CD14-positive monocyte (primary cell): ENCODE measurements at regions not wholly inside any gene's neighbourhood (a gene's known extent, or its start where the extent isn't known, plus 50 kb on each side); places are given as distances from the start of the nearest gene placed in this dataset.

Source experiments
- DNase-seq, 3 donors: peaks; one replicate each; pipeline ENCODE4 v3.0.0-alpha.2; 2011 to 2022
- H2AFZ ChIP-seq: 2 replicates; pipeline ENCODE4 v1.6.0; 2012; ENCODE audit warnings: mild to moderate bottlenecking, low read depth, low read length, inconsistent platforms; ENCODE audit not compliant: insufficient read depth, poor library complexity, severe bottlenecking
- H3K27ac ChIP-seq, 2 donors: 1 replicate in 1 of 2; 2 replicates in 1 of 2; pipeline ENCODE4 v1.5.1; 2012 to 2013; ENCODE audit warnings: low read length in 2 of 2, control low read depth in 1 of 2, inconsistent platforms in 1 of 2, low read depth in 1 of 2, mild to moderate bottlenecking in 1 of 2
- H3K27me3 ChIP-seq, 2 donors: one replicate each; pipeline versions ENCODE4 v1.6.0 to v1.6.1; 2011 to 2013; ENCODE audit warnings: low read length in 2 of 2; ENCODE audit not compliant: control insufficient read depth in 2 of 2, insufficient read depth in 2 of 2
- H3K36me3 ChIP-seq, 2 donors: replicated peaks in 1 of 2; 1 replicate in 1 of 2; 2 replicates in 1 of 2; pipeline versions ENCODE4 v1.5.1 to v1.6.1; 2012 to 2013; ENCODE audit warnings: low read length in 2 of 2, control low read depth in 1 of 2, inconsistent platforms in 1 of 2, mild to moderate bottlenecking in 1 of 2; ENCODE audit not compliant: insufficient read depth in 2 of 2, control insufficient read depth in 1 of 2
- H3K4me1 ChIP-seq, 2 donors: 1 replicate in 1 of 2; 2 replicates in 1 of 2; pipeline versions ENCODE4 v1.5.1 to v1.6.1; 2012 to 2013; ENCODE audit warnings: low read length in 2 of 2, control low read depth in 1 of 2, inconsistent platforms in 1 of 2, mild to moderate bottlenecking in 1 of 2, moderate library complexity in 1 of 2; ENCODE audit not compliant: insufficient read depth in 2 of 2, control insufficient read depth in 1 of 2
- H3K4me2 ChIP-seq: replicated peaks from 2 replicates; pipeline ENCODE3; 2012; ENCODE audit warnings: low read length, moderate library complexity, mild to moderate bottlenecking; ENCODE audit not compliant: poor library complexity, severe bottlenecking; ENCODE audit errors: extremely low read depth
- H3K4me3 ChIP-seq, 3 experiments: fragments of 200-600 bp in 1 of 3; sonication (generic) in 1 of 3; replicated peaks in 1 of 3; 1 replicate in 2 of 3; 2 replicates in 1 of 3; pipeline ENCODE4 v1.5.1; 2011 to 2013; ENCODE audit warnings: low read length in 3 of 3, mild to moderate bottlenecking in 3 of 3, control low read depth in 2 of 3, low read depth in 2 of 3, inconsistent platforms in 1 of 3, moderate library complexity in 1 of 3
- H3K79me2 ChIP-seq: 2 replicates; pipeline ENCODE4 v1.6.0; 2012; ENCODE audit warnings: mild to moderate bottlenecking, control low read depth, inconsistent platforms, low read length, moderate library complexity; ENCODE audit not compliant: insufficient read depth
- H3K9ac ChIP-seq: 2 replicates; pipeline ENCODE4 v1.6.0; 2017; ENCODE audit warnings: low read length, mild to moderate bottlenecking; ENCODE audit not compliant: insufficient read depth, poor library complexity, severe bottlenecking
- H3K9me3 ChIP-seq, 2 donors: replicated peaks in 1 of 2; 1 replicate in 1 of 2; 2 replicates in 1 of 2; pipeline versions ENCODE4 v1.5.1 to v1.6.1; 2012 to 2013; ENCODE audit warnings: low read length in 2 of 2, control low read depth in 1 of 2; ENCODE audit not compliant: control insufficient read depth in 1 of 2, insufficient read depth in 1 of 2
- H4K20me1 ChIP-seq: 2 replicates; pipeline ENCODE4 v1.6.0; 2012; ENCODE audit warnings: mild to moderate bottlenecking, low read length, control low read depth, moderate library complexity; ENCODE audit not compliant: insufficient read depth
- H3K27ac Mint-ChIP-seq, 7 donors: one replicate each; pipeline ENCODE4 v1.8.0; 2020; ENCODE audit warnings: mild to moderate bottlenecking in 7 of 7, mixed read lengths in 7 of 7, moderate library complexity in 6 of 7, inconsistent platforms in 2 of 7
- H3K27me3 Mint-ChIP-seq, 3 donors: one replicate each; pipeline ENCODE4 v1.8.0; 2021 to 2022; ENCODE audit warnings: low read depth in 3 of 3, mild to moderate bottlenecking in 3 of 3, mixed read lengths in 3 of 3, moderate library complexity in 3 of 3, inconsistent platforms in 1 of 3
- H3K36me3 Mint-ChIP-seq, 2 donors: one replicate each; pipeline ENCODE4 v1.8.0; 2020; ENCODE audit warnings: mixed read lengths in 2 of 2, inconsistent platforms in 1 of 2, mild to moderate bottlenecking in 1 of 2
- H3K4me1 Mint-ChIP-seq: one replicate; pipeline ENCODE4 v1.8.0; 2020; ENCODE audit warnings: mild to moderate bottlenecking, mixed read lengths
- H3K4me3 Mint-ChIP-seq, 2 donors: one replicate each; pipeline ENCODE4 v1.8.0; 2020; ENCODE audit warnings: mild to moderate bottlenecking in 2 of 2, mixed read lengths in 2 of 2, moderate library complexity in 1 of 2
- H3K9me3 Mint-ChIP-seq, 7 donors: one replicate each; pipeline ENCODE4 v1.8.0; 2020 to 2022; ENCODE audit warnings: mixed read lengths in 7 of 7, mild to moderate bottlenecking in 6 of 7, moderate library complexity in 6 of 7, inconsistent platforms in 2 of 7
- CTCF ChIP-seq: fragments of 200-600 bp; IDR thresholded peaks from one replicate; pipeline ENCODE4 v1.8.0; 2022; ENCODE audit warnings: antibody characterized with exemption, mild to moderate bottlenecking
- WGBS: methylation state at CpG from one replicate; pipeline ENCODE4 v1.1.5; 2013; ENCODE audit warnings: missing lambda C conversion rate; ENCODE audit not compliant: insufficient coverage; 5-methylcytosine and 5-hydroxymethylcytosine counted together
- intact Hi-C, 2 donors: fragments of 100-400 bp; cut with micrococcal nuclease; formaldehyde crosslinking; loops; one replicate each; pipeline versions ENCODE4 v1.15.0 to v1.15.1; 2023

GRCh38 chr1:93023281-93023680 lies 55.8 kb upstream of the MTF2 start:
- Mint-ChIP-seq H3K4me1 (peaks cover 4% of the 10 kb centered on the region), H3K4me3 (no peak overlapping the region), H3K27ac (no peak overlapping the region), H3K36me3 (no peaks in the 10 kb centered on the region), H3K27me3 (peaks cover 0 to 2% (median 2%) of the 10 kb centered on the region in 3 donors), H3K9me3 (no peaks in the 10 kb centered on the region)
- WGBS: 100% methylated on average over 1 of the region's 3 CpGs
- H3K9ac ChIP-seq: no peak overlapping the region
- intact Hi-C loops: no loop called here
- H3K4me3 ChIP-seq: no peak overlapping the region
- no peak for TF ChIP-seq CTCF
- no peak for DNase-seq
- H4K20me1 ChIP-seq: no peaks in the 10 kb centered on the region
- no peak overlapping the region for H3K4me2 ChIP-seq
- no peak overlapping the region for H3K27ac ChIP-seq
- H3K27me3 ChIP-seq: no peaks in the 10 kb centered on the region
- H3K9me3 ChIP-seq: no peaks in the 10 kb centered on the region
- no peak overlapping the region for H2AFZ ChIP-seq
- no peaks in the 10 kb centered on the region for H3K36me3 ChIP-seq
- H3K79me2 ChIP-seq: no peaks in the 10 kb centered on the region
- no peaks in the 10 kb centered on the region for H3K4me1 ChIP-seq

- no peaks in the 10 kb centered on the region for H4K20me1 ChIP-seq
- 6% methylated on average over 3 of the region's 3 CpGs for WGBS
- no peaks in the 10 kb centered on the region for H3K79me2 ChIP-seq
- Mint-ChIP-seq H3K27me3 (peaks cover 0 to 2% (median under 1%) of the 10 kb centered on the region in 3 donors), H3K27ac (no peak overlapping the region), H3K36me3 (no peaks in the 10 kb centered on the region), H3K4me3 (no peak overlapping the region), H3K4me1 (peaks cover 24% of the 10 kb centered on the region), H3K9me3 (no peaks in the 10 kb centered on the region)
- intact Hi-C loops: no loop called here
- H3K4me2 ChIP-seq: no peak overlapping the region
- H3K27ac ChIP-seq: no peak overlapping the region
- no peaks in the 10 kb centered on the region for H3K27me3 ChIP-seq
- no peaks in the 10 kb centered on the region for H3K36me3 ChIP-seq
- peaks cover 14 to 15% of the 10 kb centered on the region in 2 donors for H3K4me1 ChIP-seq
- no peak overlapping the region for H3K9ac ChIP-seq
- no peak overlapping the region for H3K4me3 ChIP-seq
- no peaks in the 10 kb centered on the region for H3K9me3 ChIP-seq
- TF ChIP-seq CTCF: no peak
- no peak for DNase-seq
- H2AFZ ChIP-seq: no peak overlapping the region
Observed at GRCh38 chr1:93025572-93025971, 53.5 kb upstream of the MTF2 start.
